Uterus (tissue), 3 donors: ENCODE measurements at regions not wholly inside any gene's neighbourhood (a gene's known extent, or its start where the extent isn't known, plus 50 kb on each side); places are given as distances from the start of the nearest gene placed in this dataset.

Experiments used
- DNase-seq, 2 donors: peaks; one replicate each; pipeline ENCODE4 v3.0.0-alpha.2; 2019 to 2020
- H3K27ac ChIP-seq, 2 donors: fragments of 200-600 bp; sonication (generic); 1 replicate in 1 of 2; 2 replicates in 1 of 2; pipeline ENCODE4 v1.5.1; 2016 to 2018
- H3K27me3 ChIP-seq, 2 donors: fragments of 200-600 bp; sonication (generic); one replicate each; pipeline ENCODE4 v1.5.1; 2018 to 2019; ENCODE audit warnings: control low read depth in 1 of 2
- H3K36me3 ChIP-seq, 2 donors: fragments of 200-600 bp; sonication (generic); one replicate each; pipeline ENCODE4 v1.5.1; 2019; ENCODE audit warnings: control low read depth in 1 of 2
- H3K4me1 ChIP-seq, 2 donors: fragments of 200-600 bp; sonication (generic); one replicate each; pipeline ENCODE4 v1.5.1; 2018 to 2019; ENCODE audit warnings: control low read depth in 1 of 2
- H3K4me3 ChIP-seq, 2 donors: fragments of 200-600 bp; sonication (generic); 1 replicate in 1 of 2; 2 replicates in 1 of 2; pipeline ENCODE4 v1.5.1; 2018 to 2019; ENCODE audit warnings: mild to moderate bottlenecking in 1 of 2
- H3K9me3 ChIP-seq, 2 donors: fragments of 200-600 bp; sonication (generic); one replicate each; pipeline ENCODE4 v1.5.1; 2019; ENCODE audit warnings: control low read depth in 1 of 2
- POLR2A ChIP-seq, 2 donors: fragments of 450-650 bp; IDR thresholded peaks; one replicate each; pipeline ENCODE4 v1.6.1; 2016; ENCODE audit warnings: antibody characterized with exemption in 2 of 2, mild to moderate bottlenecking in 1 of 2, moderate library complexity in 1 of 2
- intact Hi-C: fragments of 100-400 bp; cut with DNase I; formaldehyde crosslinking; loops from one replicate; pipeline ENCODE4 v1.15.1; 2023; ENCODE audit warnings: low total_unique reads
- TF ChIP-seq, protein P1 (sequence below), 4 experiments: fragments of 200-600 bp in 2 of 4; fragments of 450-650 bp in 2 of 4; sonication (generic) in 2 of 4; IDR thresholded peaks; one replicate each; pipeline ENCODE4 v1.5.1; 2016 to 2019; ENCODE audit warnings: antibody characterized with exemption in 4 of 4, mild to moderate bottlenecking in 2 of 4, moderate library complexity in 1 of 4
- donor health status: DM: yes; HTN: yes; CAD: no.

DNA sequence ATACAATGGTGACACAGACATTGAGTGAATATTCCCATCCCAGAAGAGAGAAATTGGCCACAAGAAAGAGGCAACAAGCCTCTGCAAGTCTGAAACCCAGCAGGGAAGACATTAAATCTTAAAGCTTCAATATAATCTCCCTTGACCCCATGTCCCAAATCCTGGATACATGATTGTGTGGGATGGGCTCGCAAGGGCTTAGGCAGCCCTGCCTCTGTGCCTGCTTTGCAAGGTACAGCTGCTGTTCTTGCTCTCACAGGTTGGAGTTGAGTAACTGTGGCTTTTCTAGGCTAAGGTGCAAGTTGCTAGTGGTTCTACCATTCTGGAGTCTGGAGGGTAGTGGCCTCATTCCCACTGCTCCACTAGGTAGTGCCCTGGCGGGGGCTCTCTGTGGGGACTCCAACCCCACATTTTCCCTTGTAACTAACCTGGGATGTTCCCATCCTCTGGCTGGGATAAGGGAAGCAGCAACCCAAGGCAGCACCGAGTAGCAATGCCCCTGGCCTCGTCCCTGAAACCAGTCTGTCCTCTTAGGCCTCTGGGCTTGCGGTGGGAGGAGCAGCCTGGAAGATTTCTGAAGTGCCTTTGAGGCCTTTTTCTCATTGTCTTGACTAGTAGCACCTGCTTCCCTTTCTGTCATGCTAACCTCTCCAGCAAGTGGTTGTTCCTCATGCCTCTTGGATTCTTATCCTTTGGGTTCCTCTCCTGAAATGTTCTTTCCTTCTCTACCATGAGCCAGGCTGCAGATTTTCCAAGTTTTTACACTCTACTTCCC is 90.0 kb downstream of the FAM174B start:
- no peak for TF ChIP-seq POLR2A (IDR thresholded peaks at IDR 0.05)
- TF ChIP-seq, protein P1, sequence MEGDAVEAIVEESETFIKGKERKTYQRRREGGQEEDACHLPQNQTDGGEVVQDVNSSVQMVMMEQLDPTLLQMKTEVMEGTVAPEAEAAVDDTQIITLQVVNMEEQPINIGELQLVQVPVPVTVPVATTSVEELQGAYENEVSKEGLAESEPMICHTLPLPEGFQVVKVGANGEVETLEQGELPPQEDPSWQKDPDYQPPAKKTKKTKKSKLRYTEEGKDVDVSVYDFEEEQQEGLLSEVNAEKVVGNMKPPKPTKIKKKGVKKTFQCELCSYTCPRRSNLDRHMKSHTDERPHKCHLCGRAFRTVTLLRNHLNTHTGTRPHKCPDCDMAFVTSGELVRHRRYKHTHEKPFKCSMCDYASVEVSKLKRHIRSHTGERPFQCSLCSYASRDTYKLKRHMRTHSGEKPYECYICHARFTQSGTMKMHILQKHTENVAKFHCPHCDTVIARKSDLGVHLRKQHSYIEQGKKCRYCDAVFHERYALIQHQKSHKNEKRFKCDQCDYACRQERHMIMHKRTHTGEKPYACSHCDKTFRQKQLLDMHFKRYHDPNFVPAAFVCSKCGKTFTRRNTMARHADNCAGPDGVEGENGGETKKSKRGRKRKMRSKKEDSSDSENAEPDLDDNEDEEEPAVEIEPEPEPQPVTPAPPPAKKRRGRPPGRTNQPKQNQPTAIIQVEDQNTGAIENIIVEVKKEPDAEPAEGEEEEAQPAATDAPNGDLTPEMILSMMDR (IDR thresholded peaks at IDR 0.05), result no peak
- no peak for DNase-seq
- intact Hi-C loops, result no loop called here
- Histone ChIP-seq H3K4me3 (no peak overlapping the region), H3K4me1 (no peaks in the 10 kb centered on the region), H3K9me3 (no peaks in the 10 kb centered on the region), H3K27me3 (no peaks in the 10 kb centered on the region), H3K27ac (no peak overlapping the region), H3K36me3 (no peaks in the 10 kb centered on the region)

DNA sequence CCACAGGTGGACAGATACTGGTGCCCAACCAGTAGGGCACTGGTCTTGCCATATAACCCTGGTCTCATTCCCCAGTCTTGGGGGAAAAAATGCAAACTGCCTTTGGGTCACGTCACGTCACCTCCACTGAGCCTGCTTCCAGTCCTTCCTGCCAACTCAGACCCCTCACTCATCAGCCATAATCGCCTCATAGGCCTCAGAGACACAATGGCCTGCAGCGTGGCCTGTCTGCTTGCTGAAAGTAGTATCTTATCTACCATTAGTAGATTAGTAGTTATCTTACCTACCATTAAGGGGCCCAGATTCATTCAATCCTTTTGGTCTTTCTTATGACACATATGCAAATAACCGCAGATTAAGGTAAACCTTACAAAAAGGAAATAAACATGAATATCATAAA is 93.8 kb downstream of the FAM174B start:
- no peak for DNase-seq
- intact Hi-C loops, result no loop called here
- H3K27me3 ChIP-seq, result no peaks in the 10 kb centered on the region

DNA sequence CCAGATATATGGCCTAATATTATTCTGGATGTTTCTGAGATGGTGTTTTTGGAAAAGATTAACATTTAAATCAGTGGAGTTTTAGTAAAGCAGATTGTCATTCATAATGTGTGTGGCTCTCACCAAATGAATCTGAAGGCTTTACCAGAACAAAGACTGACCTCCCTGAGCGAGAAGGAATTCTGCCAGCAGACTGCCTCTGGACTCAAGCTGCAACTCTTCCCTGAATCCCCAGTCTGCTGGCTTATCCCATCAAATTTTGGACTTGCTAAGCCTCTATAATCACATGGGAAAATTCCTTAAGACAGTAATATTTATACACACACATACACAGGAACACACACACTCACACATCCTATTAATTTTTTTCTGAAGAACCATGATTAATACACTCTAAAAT is 102.3 kb downstream of the FAM174B start:
- no peak for DNase-seq
- H3K27ac ChIP-seq, result no peak overlapping the region
- H3K36me3 ChIP-seq, result no peaks in the 10 kb centered on the region
- TF ChIP-seq POLR2A (IDR thresholded peaks at IDR 0.05), result no peak
- TF ChIP-seq, protein P1 (IDR thresholded peaks at IDR 0.05), result no peak
- H3K4me1 ChIP-seq, result no peaks in the 10 kb centered on the region
- no peaks in the 10 kb centered on the region for H3K9me3 ChIP-seq
- intact Hi-C loops, result no loop called here
- H3K4me3 ChIP-seq, result no peak overlapping the region
- no peaks in the 10 kb centered on the region for H3K27me3 ChIP-seq

More for the DNA sequence above, 93.8 kb downstream of the FAM174B start:
- no peaks in the 10 kb centered on the region for H3K9me3 ChIP-seq
- no peaks in the 10 kb centered on the region for H3K36me3 ChIP-seq
- no peak for TF ChIP-seq POLR2A (IDR thresholded peaks at IDR 0.05)
- TF ChIP-seq, protein P1 (IDR thresholded peaks at IDR 0.05), result no peak
- H3K27ac ChIP-seq, result no peak overlapping the region
- no peaks in the 10 kb centered on the region for H3K4me1 ChIP-seq
- no peak overlapping the region for H3K4me3 ChIP-seq

DNA sequence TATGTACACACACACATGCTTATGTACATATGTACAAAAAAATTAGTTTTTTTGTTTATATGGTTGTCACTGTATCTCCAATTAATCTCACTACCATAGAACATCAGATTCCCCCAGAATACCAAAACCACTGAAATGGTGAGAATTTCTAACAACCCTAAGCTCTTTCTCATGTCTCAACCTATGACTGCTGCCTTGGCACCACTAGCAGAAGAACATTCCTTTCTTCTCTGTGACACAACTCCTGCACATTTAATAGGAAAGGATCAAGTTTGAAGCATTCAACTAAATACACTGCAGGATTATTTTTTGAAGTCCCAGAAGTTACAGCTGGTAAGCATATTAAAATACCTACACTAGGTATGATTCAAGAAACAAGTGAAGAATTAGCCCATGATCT is 109.6 kb downstream of the FAM174B start:
- H3K36me3 ChIP-seq, result no peaks in the 10 kb centered on the region
- intact Hi-C loops, result no loop called here
- H3K4me3 ChIP-seq, result no peak overlapping the region
- no peaks in the 10 kb centered on the region for H3K27me3 ChIP-seq
- TF ChIP-seq, protein P1 (IDR thresholded peaks at IDR 0.05), result no peak
- no peak for TF ChIP-seq POLR2A (IDR thresholded peaks at IDR 0.05)
- no peaks in the 10 kb centered on the region for H3K9me3 ChIP-seq
- H3K4me1 ChIP-seq, result no peaks in the 10 kb centered on the region
- DNase-seq, result no peak
- H3K27ac ChIP-seq, result no peak overlapping the region

DNA sequence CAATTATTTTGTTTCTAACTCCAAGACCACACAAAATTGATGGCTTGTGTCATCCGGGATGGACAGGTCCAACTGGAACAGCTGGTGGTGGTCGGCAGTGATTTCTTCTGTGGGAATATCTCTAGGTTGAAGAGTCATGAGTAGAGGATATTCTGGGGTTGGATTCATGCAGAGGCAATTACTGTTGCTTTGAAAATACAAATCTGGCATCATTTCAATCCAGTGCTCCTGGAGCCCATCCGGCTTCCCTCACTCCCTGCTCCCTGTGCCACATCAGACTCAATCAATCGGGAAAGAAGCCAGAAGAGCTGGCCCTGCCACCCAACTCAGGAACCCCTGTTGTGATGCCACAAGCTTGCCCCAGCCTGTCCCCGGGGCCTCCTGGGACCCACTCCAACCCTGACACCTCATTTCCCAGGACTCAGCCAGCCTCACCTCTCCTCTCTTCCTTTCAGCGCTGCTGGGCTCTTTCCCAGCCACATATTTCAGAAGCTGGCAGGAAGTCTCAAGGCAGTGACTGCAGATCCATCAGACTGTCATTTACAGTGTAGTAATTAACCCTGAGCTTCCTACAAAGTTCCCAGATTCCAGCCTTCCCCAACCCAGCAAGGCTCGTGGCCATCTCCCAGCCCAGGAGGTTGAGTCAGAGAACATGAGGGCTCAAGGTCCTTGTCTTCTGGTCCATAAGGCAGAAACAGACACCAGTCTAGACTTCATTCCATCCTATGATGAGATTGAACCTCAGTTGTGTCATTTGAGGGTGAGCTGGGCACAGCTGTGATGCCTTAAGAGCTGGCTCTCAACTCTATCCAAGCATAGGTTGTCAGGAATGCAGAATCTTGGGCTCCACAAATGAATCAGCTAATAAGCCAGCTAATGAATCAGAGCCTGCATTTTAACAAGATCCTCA is 114.0 kb downstream of the FAM174B start:
- no peaks in the 10 kb centered on the region for H3K4me1 ChIP-seq
- H3K27ac ChIP-seq, result no peak overlapping the region
- no peak overlapping the region for H3K4me3 ChIP-seq
- H3K36me3 ChIP-seq, result no peaks in the 10 kb centered on the region
- intact Hi-C loops, result no loop called here
- no peaks in the 10 kb centered on the region for H3K9me3 ChIP-seq
- no peaks in the 10 kb centered on the region for H3K27me3 ChIP-seq
- TF ChIP-seq POLR2A (IDR thresholded peaks at IDR 0.05), result no peak
- TF ChIP-seq, protein P1 (IDR thresholded peaks at IDR 0.05), result no peak
- DNase-seq, result no peak
